ENCODE measurements at regions not wholly inside any gene's neighbourhood (a gene's known extent, or its start where the extent isn't known, plus 50 kb on each side); places are given as distances from the start of the nearest gene placed in this dataset.
"Not testable (repeated sequence)": the region's sequence is repeated elsewhere in the genome, so short reads cannot be mapped to it uniquely, and the experiment has no call there.

GRCh38 chr12:58009405-58010195 is 68.2 kb downstream of the ATP23 start:
- no peak for DNase-seq (ENCODE audit: low read depth)

GRCh38 chr12:58011676-58012075 is 70.3 kb downstream of the ATP23 start:
- DNase-seq (ENCODE audit: low read depth): no peak

GRCh38 chr12:58022379-58023020 is 81.1 kb downstream of the ATP23 start:
- DNase-seq (ENCODE audit: low read depth): not testable (repeated sequence)

- DNase-seq (ENCODE audit: low read depth): no peak
Observed at GRCh38 chr12:58025431-58025830, 84.1 kb downstream of the ATP23 start.

- no peak for DNase-seq (ENCODE audit: low read depth)
Observed at GRCh38 chr12:58026426-58026825, 85.1 kb downstream of the ATP23 start.

GRCh38 chr12:58026897-58027891 is 85.8 kb downstream of the ATP23 start:
- no peak for DNase-seq (ENCODE audit: low read depth)

GRCh38 chr12:58028294-58028693 is 86.9 kb downstream of the ATP23 start:
- no peak for DNase-seq (ENCODE audit: low read depth)

GRCh38 chr12:58029260-58029659 is 87.9 kb downstream of the ATP23 start:
- DNase-seq (ENCODE audit: low read depth): no peak

GRCh38 chr12:58030566-58031279 is 89.4 kb downstream of the ATP23 start:
- DNase-seq (ENCODE audit: low read depth): peak; percentile 17

- no peak for DNase-seq (ENCODE audit: low read depth)
Observed at GRCh38 chr12:58032156-58032555, 90.8 kb downstream of the ATP23 start.

- no peak for DNase-seq (ENCODE audit: low read depth)
Observed at GRCh38 chr12:58033831-58034230, 92.5 kb downstream of the ATP23 start.

- no peak for DNase-seq (ENCODE audit: low read depth)
Observed at GRCh38 chr12:58034311-58034710, 92.9 kb downstream of the ATP23 start.

- DNase-seq (ENCODE audit: low read depth): no peak
Observed at GRCh38 chr12:58034712-58035111, 93.3 kb downstream of the ATP23 start.

- no peak for DNase-seq (ENCODE audit: low read depth)
Observed at GRCh38 chr12:58041441-58041840, 100.1 kb downstream of the ATP23 start.

- DNase-seq (ENCODE audit: low read depth): no peak
Observed at GRCh38 chr12:58044966-58045365, 103.6 kb downstream of the ATP23 start.

GRCh38 chr12:58046271-58046670 is 104.9 kb downstream of the ATP23 start:
- no peak for DNase-seq (ENCODE audit: low read depth)

- no peak for DNase-seq (ENCODE audit: low read depth)
Observed at GRCh38 chr12:58051378-58051777, 110.0 kb downstream of the ATP23 start.

- no peak for DNase-seq (ENCODE audit: low read depth)
Observed at GRCh38 chr12:58064666-58065065, 123.3 kb downstream of the ATP23 start.

GRCh38 chr12:58066296-58066695 is 124.9 kb downstream of the ATP23 start:
- peak; percentile 23 for DNase-seq (ENCODE audit: low read depth)

GRCh38 chr12:58067610-58068387 is 126.4 kb downstream of the ATP23 start:
- peak; percentile 55 for DNase-seq (ENCODE audit: low read depth)

GRCh38 chr12:58068706-58069105 is 127.3 kb downstream of the ATP23 start:
- no peak for DNase-seq (ENCODE audit: low read depth)
